OCI-LY1 (cell line): ENCODE measurements at regions not wholly inside any gene's neighbourhood (a gene's known extent, or its start where the extent isn't known, plus 50 kb on each side); places are given as distances from the start of the nearest gene placed in this dataset.

Source experiments
- H2AFZ ChIP-seq: fragments of 200-600 bp; sonication (generic), shearing (Covaris generic); 2 replicates; pipeline ENCODE4 v1.6.0; 2014; ENCODE audit warnings: antibody characterized with exemption, mild to moderate bottlenecking, low read length
- H3F3A ChIP-seq: fragments of 200-600 bp; sonication (generic), shearing (Covaris generic); 2 replicates; pipeline ENCODE4 v1.6.0; 2014; ENCODE audit warnings: mild to moderate bottlenecking, antibody characterized with exemption, low read length, moderate library complexity; ENCODE audit not compliant: insufficient read depth
- H3K27ac ChIP-seq: fragments of 200-600 bp; sonication (generic); 2 replicates; pipeline ENCODE4 v1.5.1; 2014; ENCODE audit warnings: low read length, mixed run types, mild to moderate bottlenecking, low read depth; ENCODE audit not compliant: poor library complexity, severe bottlenecking
- H3K27me3 ChIP-seq: fragments of 200-600 bp; sonication (generic); 2 replicates; pipeline ENCODE4 v1.6.0; 2014; ENCODE audit warnings: antibody characterized with exemption, mild to moderate bottlenecking, low read length, moderate library complexity; ENCODE audit not compliant: insufficient read depth
- H3K36me3 ChIP-seq: fragments of 200-600 bp; sonication (generic); 2 replicates; pipeline ENCODE4 v1.6.1; 2014; ENCODE audit warnings: mild to moderate bottlenecking, antibody characterized with exemption, low read length, moderate library complexity, mixed read lengths; ENCODE audit not compliant: insufficient read depth
- H3K4me1 ChIP-seq: fragments of 200-600 bp; sonication (generic); 2 replicates; pipeline ENCODE4 v1.5.1; 2014; ENCODE audit warnings: mild to moderate bottlenecking, low read length, moderate library complexity; ENCODE audit not compliant: insufficient read depth, severe bottlenecking
- H3K4me2 ChIP-seq: fragments of 200-600 bp; sonication (generic), shearing (Covaris generic); 2 replicates; pipeline ENCODE4 v1.6.1; 2014; ENCODE audit warnings: low read length
- H3K4me3 ChIP-seq: fragments of 200-600 bp; sonication (generic); 2 replicates; pipeline ENCODE4 v1.5.1; 2014; ENCODE audit warnings: low read length, low read depth, mild to moderate bottlenecking, mixed read lengths; ENCODE audit not compliant: poor library complexity, severe bottlenecking
- H3K79me2 ChIP-seq: fragments of 200-600 bp; shearing (Covaris generic); 2 replicates; pipeline ENCODE4 v1.6.1; 2016; ENCODE audit warnings: mixed run types, low read length, mixed read lengths; ENCODE audit not compliant: insufficient read depth
- H3K9ac ChIP-seq: fragments of 200-600 bp; sonication (generic), shearing (Covaris generic); 2 replicates; pipeline ENCODE4 v1.6.1; 2014; ENCODE audit warnings: mild to moderate bottlenecking, low read length, mixed read lengths
- H3K9me2 ChIP-seq: fragments of 200-600 bp; sonication (generic), shearing (Covaris generic); 2 replicates; pipeline ENCODE4 v1.6.1; 2014; ENCODE audit warnings: low read depth, mild to moderate bottlenecking, low read length, mixed read lengths
- H3K9me3 ChIP-seq: fragments of 200-600 bp; shearing (Covaris generic); 2 replicates; pipeline ENCODE4 v1.6.1; 2014; ENCODE audit warnings: low read length, mixed read lengths
- H4K20me1 ChIP-seq: fragments of 200-600 bp; sonication (generic), shearing (Covaris generic); 2 replicates; pipeline ENCODE4 v1.6.0; 2016; ENCODE audit warnings: mild to moderate bottlenecking, low read length; ENCODE audit not compliant: insufficient read depth
- CTCF ChIP-seq: fragments of 200-600 bp; sonication (generic), shearing (Covaris generic); IDR thresholded peaks from 2 replicates; pipeline ENCODE4 v1.5.1; 2017; ENCODE audit warnings: mild to moderate bottlenecking, antibody characterized with exemption, low read length, moderate library complexity, mixed read lengths
- EZH2 ChIP-seq: fragments of 200-600 bp; sonication (generic), shearing (Covaris generic); IDR thresholded peaks from 2 replicates; pipeline ENCODE4 v1.8.0; 2017; ENCODE audit warnings: borderline replicate concordance, mixed run types, mild to moderate bottlenecking, antibody characterized with exemption, low read length, moderate library complexity, mixed read lengths

- Histone ChIP-seq H3F3A (no peaks in the 10 kb centered on the region), H3K36me3 (no peaks in the 10 kb centered on the region), H3K4me1 (no peaks in the 10 kb centered on the region), H2AFZ (no peak overlapping the region), H3K79me2 (no peaks in the 10 kb centered on the region), H3K9me2 (no peaks in the 10 kb centered on the region), H4K20me1 (no peaks in the 10 kb centered on the region), H3K4me3 (no peak overlapping the region), H3K4me2 (no peak overlapping the region), H3K9me3 (no peaks in the 10 kb centered on the region), H3K27me3 (no peaks in the 10 kb centered on the region; the same call in 1 of the 2 replicates), H3K9ac (no peak overlapping the region), H3K27ac (no peak overlapping the region)
- TF ChIP-seq CTCF = no peak
- TF ChIP-seq EZH2 = no peak
These were observed 416.9 kb downstream of the PTPRU start for GRCh38 chr1:29653034-29653810.

- TF ChIP-seq CTCF = no peak
- TF ChIP-seq EZH2 = no peak
- H3K4me1 ChIP-seq = no peaks in the 10 kb centered on the region
- no peak overlapping the region for H3K4me2 ChIP-seq
- no peaks in the 10 kb centered on the region for H3K36me3 ChIP-seq
- no peaks in the 10 kb centered on the region for H3K79me2 ChIP-seq
- H3F3A ChIP-seq = no peaks in the 10 kb centered on the region
- no peaks in the 10 kb centered on the region for H3K9me2 ChIP-seq
- no peak overlapping the region for H3K27ac ChIP-seq
- no peak overlapping the region for H2AFZ ChIP-seq
- H3K9ac ChIP-seq = no peak overlapping the region
- H4K20me1 ChIP-seq = no peaks in the 10 kb centered on the region
- H3K4me3 ChIP-seq = no peak overlapping the region
- no peaks in the 10 kb centered on the region; the same call in 1 of the 2 replicates for H3K27me3 ChIP-seq
- no peaks in the 10 kb centered on the region for H3K9me3 ChIP-seq
These were observed 415.7 kb downstream of the PTPRU start for GRCh38 chr1:29651684-29652665.

- Histone ChIP-seq H3K27ac (no peak overlapping the region), H2AFZ (no peak overlapping the region), H3K36me3 (no peaks in the 10 kb centered on the region), H3K4me2 (no peak overlapping the region), H3F3A (no peaks in the 10 kb centered on the region), H3K4me3 (no peak overlapping the region), H3K79me2 (no peaks in the 10 kb centered on the region), H3K9me3 (no peaks in the 10 kb centered on the region), H3K4me1 (no peaks in the 10 kb centered on the region), H4K20me1 (no peaks in the 10 kb centered on the region), H3K9me2 (no peaks in the 10 kb centered on the region), H3K9ac (no peak overlapping the region), H3K27me3 (no peaks in the 10 kb centered on the region; the same call in 1 of the 2 replicates)
- TF ChIP-seq CTCF = no peak
- TF ChIP-seq EZH2 = no peak
These were observed 414.9 kb downstream of the PTPRU start for GRCh38 chr1:29651246-29651645.
